ENCODE measurements at regions not wholly inside any gene's neighbourhood (a gene's known extent, or its start where the extent isn't known, plus 50 kb on each side); places are given as distances from the start of the nearest gene placed in this dataset.
A peak's percentile ranks its signal among the peaks of the same experiment; 100 is the strongest.

DNA sequence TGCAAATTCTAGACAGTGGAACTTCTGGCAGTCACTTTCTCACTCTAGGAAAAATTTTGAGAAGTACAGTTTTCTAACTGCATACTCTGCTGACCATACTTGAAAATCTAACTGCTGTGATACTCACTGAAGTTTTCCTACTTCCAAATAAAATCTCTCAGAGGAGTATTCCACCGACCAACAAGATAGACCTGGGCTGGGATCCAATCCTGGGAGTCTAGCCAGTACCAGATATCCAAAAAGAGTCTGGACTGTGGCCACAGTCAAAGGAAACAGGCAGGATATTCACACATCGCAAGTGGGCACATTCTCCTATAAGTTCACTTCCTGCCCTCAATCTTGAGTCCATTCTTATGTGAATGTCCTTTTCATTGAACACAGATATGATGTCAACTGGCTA is 1138.7 kb upstream of the PCDH7 start:
- H3K4me3 ChIP-seq, result no peak overlapping the region
- H3K27me3 ChIP-seq, result no peaks in the 10 kb centered on the region
- H3K36me3 ChIP-seq, result no peaks in the 10 kb centered on the region
- intact Hi-C loops (cut with DNase I), result no loop called here
- no peaks in the 10 kb centered on the region for H3K9me3 ChIP-seq
- WGBS, 3 donors, result 0 to 1% (median 0%) methylated on average over 2 of the region's 2 CpGs
- H3K4me1 ChIP-seq (ENCODE audit: insufficient read depth), result no peaks in the 10 kb centered on the region
- TF ChIP-seq, protein P1, sequence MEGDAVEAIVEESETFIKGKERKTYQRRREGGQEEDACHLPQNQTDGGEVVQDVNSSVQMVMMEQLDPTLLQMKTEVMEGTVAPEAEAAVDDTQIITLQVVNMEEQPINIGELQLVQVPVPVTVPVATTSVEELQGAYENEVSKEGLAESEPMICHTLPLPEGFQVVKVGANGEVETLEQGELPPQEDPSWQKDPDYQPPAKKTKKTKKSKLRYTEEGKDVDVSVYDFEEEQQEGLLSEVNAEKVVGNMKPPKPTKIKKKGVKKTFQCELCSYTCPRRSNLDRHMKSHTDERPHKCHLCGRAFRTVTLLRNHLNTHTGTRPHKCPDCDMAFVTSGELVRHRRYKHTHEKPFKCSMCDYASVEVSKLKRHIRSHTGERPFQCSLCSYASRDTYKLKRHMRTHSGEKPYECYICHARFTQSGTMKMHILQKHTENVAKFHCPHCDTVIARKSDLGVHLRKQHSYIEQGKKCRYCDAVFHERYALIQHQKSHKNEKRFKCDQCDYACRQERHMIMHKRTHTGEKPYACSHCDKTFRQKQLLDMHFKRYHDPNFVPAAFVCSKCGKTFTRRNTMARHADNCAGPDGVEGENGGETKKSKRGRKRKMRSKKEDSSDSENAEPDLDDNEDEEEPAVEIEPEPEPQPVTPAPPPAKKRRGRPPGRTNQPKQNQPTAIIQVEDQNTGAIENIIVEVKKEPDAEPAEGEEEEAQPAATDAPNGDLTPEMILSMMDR (IDR thresholded peaks at IDR 0.05), result no peak
- TF ChIP-seq EP300 (IDR thresholded peaks at IDR 0.05) (no peak), POLR2A (IDR thresholded peaks at IDR 0.05) (no peak)
- H3K27ac ChIP-seq, result no peak overlapping the region
- DNase-seq, result peak in 1 of 5 donors; percentile 16

DNA sequence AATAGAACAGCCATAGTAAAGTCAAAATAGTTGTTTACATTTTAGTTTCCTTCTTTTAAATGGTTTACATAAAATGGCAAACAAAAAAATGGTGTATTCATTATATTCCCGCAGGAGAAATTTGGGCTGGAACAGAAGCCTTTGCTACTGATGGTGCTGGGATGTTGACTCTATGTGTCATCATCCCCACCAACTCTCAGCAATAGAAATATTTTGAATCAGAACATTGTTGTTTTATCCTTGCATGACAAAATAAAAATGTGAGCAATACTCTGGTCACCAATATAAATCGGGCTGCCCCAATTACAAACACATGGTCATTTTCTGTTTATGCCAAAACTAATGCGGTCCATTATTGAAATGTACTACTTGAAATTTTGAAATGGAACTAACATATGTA is 1131.6 kb upstream of the PCDH7 start:
- no peak for DNase-seq
- Histone ChIP-seq H3K9me3 (no peaks in the 10 kb centered on the region), H3K27me3 (no peaks in the 10 kb centered on the region), H3K27ac (no peak overlapping the region), H3K4me1 (ENCODE audit: insufficient read depth) (no peaks in the 10 kb centered on the region), H3K4me3 (no peak overlapping the region), H3K36me3 (no peaks in the 10 kb centered on the region)
- intact Hi-C loops (cut with DNase I), result no loop called here
- TF ChIP-seq POLR2A (IDR thresholded peaks at IDR 0.05), result no peak
- TF ChIP-seq, protein P1 (IDR thresholded peaks at IDR 0.05), result no peak
- TF ChIP-seq EP300 (IDR thresholded peaks at IDR 0.05), result no peak
- 61 to 74% (median 74%) methylated on average over 3 of the region's 3 CpGs for WGBS, 3 donors

DNA sequence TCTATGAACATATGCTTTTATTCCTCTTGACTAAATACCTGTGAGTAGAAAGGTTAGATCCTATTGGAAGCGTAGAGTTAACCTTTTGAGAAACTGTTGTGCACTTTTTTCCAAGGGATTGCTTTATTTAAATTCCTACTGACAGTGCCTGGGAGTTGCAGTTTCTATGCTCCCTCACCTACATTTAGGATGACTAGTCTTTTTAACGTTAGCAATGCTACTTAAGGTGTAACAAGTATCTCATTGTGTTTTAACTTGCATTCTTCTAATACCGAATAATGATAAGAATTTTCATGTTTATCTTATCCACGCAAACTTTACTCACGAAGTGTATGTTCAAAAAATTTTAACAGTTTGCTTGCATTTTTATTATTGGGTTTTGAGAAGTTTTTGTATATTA is 1123.9 kb upstream of the PCDH7 start:
- no peak for TF ChIP-seq POLR2A (IDR thresholded peaks at IDR 0.05)
- TF ChIP-seq EP300 (IDR thresholded peaks at IDR 0.05), result no peak
- TF ChIP-seq, protein P1 (IDR thresholded peaks at IDR 0.05), result no peak
- 40 to 61% (median 52%) methylated on average over 5 of the region's 5 CpGs for WGBS, 3 donors
- no peaks in the 10 kb centered on the region for H3K27me3 ChIP-seq
- no peaks in the 10 kb centered on the region for H3K4me1 ChIP-seq (ENCODE audit: insufficient read depth)
- no peaks in the 10 kb centered on the region for H3K36me3 ChIP-seq
- no peak for DNase-seq
- H3K9me3 ChIP-seq, result no peaks in the 10 kb centered on the region
- intact Hi-C loops (cut with DNase I), result no loop called here
- H3K27ac ChIP-seq, result no peak overlapping the region
- no peak overlapping the region for H3K4me3 ChIP-seq

DNA sequence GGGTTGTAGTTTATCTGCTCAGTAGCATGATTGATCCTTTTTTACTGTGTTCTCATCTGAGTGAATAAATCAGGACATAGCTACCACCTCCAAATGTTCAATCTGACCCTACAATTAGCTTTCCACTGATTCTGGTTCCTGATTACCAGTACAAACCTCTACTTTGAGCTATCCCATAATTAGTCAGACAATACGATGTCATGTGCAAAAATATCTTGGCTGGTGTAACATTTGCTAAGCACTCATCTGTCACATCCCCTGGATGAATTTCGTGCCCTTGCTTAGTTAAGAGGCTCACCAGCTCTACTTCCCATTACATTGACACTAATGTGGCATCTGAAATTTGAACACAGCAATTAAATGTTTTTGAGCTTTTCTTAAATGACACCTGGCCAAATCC is 1101.0 kb upstream of the PCDH7 start:
- H3K9me3 ChIP-seq, result no peaks in the 10 kb centered on the region
- no peak overlapping the region for H3K27ac ChIP-seq
- no peaks in the 10 kb centered on the region for H3K4me1 ChIP-seq (ENCODE audit: insufficient read depth)
- no peak for TF ChIP-seq EP300 (IDR thresholded peaks at IDR 0.05)
- TF ChIP-seq, protein P1 (IDR thresholded peaks at IDR 0.05), result no peak
- TF ChIP-seq POLR2A (IDR thresholded peaks at IDR 0.05), result no peak
- WGBS, 3 donors, result 82 to 88% (median 85%) methylated on average over 2 of the region's 2 CpGs
- intact Hi-C loops (cut with DNase I), result no loop called here
- DNase-seq, result no peak
- no peak overlapping the region for H3K4me3 ChIP-seq
- no peaks in the 10 kb centered on the region for H3K36me3 ChIP-seq
- H3K27me3 ChIP-seq, result no peaks in the 10 kb centered on the region

DNA sequence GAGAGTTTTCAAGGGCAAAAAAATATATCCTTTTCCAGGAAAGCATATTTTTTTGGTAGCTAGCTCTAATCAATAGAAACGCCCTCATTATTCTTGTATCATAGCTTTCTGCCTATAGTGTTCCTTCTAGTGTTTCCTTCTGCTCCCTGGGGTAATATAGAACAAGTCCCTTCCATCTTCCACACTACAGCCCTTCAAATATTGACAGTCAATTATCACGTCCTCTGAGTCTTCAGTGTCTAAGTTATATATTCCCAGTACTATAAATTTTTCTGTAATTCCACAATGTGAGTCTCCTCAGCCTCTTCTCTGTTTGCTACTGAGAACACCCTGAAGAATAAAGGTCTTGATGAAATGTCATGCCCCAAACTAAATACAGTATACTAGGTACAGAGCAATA is 1088.0 kb upstream of the PCDH7 start:
- no peak for DNase-seq
- no peaks in the 10 kb centered on the region for H3K4me1 ChIP-seq (ENCODE audit: insufficient read depth)
- 47 to 60% (median 54%) methylated on average over 2 of the region's 2 CpGs for WGBS, 3 donors
- H3K27me3 ChIP-seq, result no peaks in the 10 kb centered on the region
- H3K27ac ChIP-seq, result no peak overlapping the region
- intact Hi-C loops (cut with DNase I), result no loop called here
- no peaks in the 10 kb centered on the region for H3K9me3 ChIP-seq
- no peaks in the 10 kb centered on the region for H3K36me3 ChIP-seq
- TF ChIP-seq POLR2A (IDR thresholded peaks at IDR 0.05) (no peak), EP300 (IDR thresholded peaks at IDR 0.05) (no peak)
- TF ChIP-seq, protein P1 (IDR thresholded peaks at IDR 0.05), result no peak
- H3K4me3 ChIP-seq, result no peak overlapping the region
